GM18867 (cell line): ENCODE measurements at regions not wholly inside any gene's neighbourhood (a gene's known extent, or its start where the extent isn't known, plus 50 kb on each side); places are given as distances from the start of the nearest gene placed in this dataset.
"Not testable (repeated sequence)": the region's sequence is repeated elsewhere in the genome, so short reads cannot be mapped to it uniquely, and the experiment has no call there.

Source experiments
- ATAC-seq: cut with Tn5 transposase; IDR thresholded peaks from one replicate; pipeline ENCODE4 v1.9.1; 2021; ENCODE audit warnings: mild to moderate bottlenecking, moderate library complexity; ENCODE audit not compliant: unreplicated experiment

DNA sequence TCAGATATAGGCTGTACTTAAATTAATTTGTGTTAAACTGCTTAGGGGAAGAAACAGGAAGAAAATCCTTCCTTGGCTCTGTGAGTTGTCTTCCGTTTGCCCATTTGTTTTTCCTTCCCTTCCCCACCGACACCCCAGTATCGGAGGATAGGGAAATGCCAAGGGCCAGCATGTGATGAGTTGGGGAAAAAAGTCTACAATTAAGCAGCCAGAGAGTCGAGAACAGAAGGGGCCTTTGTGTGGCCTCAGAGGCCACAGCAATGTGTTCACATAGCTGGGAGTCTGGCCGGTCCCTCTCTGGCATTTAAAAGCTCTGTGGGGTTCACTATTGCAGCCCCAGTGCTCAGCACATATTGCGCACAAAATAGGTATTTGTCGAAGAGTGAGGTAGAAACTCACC is 489.3 kb downstream of the MATN1 start:
- no peak for ATAC-seq

DNA sequence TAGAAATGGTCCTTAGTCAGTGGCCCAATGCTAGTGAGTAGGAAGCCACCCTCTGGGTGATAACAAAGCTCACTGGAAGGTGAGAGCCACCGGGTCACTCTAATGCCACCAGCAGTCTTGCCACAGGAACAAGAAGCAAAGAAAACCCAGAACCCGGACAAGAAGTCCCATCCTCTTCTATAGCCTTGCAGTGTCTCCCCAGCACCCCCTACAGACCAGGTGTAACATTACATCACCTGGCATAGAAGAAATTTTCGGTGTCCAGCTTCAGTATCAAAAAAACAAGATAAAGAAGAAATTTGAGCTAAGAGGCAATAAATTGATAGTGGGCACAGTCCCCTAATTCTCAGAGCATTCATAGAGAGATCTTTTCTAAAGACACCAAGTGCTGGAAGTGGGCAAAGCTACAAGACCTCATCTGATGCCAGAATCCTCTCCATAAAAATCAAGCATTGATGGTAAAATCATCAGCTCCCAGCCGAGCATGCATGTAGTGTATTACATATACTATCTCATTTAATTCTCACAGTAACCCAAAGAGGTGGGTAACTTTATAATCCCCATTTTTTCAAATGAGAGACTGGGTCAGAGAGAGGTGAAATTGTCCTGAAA is 491.0 kb downstream of the MATN1 start:
- no peak for ATAC-seq

DNA sequence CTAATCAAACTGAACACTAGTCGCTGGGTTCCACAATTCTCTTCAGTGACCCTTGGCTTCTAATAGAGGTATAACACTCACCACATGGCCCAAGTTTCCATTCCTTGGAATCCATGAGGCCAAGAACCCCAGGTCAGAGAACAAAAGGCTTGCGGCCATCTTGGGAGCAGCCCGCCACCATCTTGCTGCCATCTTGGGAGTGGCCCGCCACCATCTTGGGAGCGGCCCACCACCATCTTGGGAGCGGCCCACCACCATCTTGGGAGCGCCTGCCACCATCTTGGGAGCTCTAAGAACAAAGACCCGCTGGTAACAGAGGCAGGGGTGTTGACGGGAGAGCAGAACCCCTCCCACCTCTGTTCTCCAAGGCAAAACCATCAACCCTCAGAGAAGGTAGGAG is 493.4 kb downstream of the MATN1 start:
- ATAC-seq: no peak

DNA sequence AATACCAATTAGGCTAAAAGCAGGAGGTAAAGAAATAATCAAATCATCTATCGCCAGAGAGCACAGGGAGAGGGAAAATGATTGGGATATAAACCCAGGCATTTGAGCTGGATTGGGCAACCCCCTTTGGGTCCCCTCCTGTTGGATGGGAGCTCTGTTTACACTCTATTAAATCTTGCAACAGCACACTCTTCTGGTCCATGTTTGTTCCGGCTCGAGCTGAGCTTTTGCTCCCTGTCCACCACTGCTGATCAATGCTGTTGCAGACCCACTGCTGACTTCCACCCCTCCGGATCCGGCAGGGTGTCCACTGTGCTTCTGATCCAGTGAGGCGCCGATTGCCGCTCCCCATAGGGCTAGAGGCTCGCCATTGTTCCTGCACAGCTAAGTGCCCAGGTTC is 493.8 kb downstream of the MATN1 start:
- no peak for ATAC-seq

DNA sequence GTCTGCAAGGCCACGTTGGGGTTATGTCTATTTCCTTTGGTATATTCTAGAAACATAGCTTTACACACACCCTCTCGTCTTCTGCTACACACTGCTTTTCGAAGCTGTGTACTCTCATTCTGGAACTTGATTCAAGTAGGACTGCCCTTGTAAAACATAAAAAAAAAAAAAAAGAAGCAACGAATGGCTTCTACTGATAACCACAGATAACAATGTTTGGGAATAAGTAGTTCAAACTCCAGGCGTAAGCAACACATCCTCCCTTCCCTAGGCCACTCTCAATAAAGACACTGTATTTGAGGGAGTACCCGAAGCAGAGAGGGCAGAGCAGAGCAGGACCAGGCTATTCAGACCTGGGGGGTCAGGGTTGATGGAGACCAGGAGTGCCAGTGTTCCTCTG is 496.7 kb downstream of the MATN1 start:
- ATAC-seq: no peak

DNA sequence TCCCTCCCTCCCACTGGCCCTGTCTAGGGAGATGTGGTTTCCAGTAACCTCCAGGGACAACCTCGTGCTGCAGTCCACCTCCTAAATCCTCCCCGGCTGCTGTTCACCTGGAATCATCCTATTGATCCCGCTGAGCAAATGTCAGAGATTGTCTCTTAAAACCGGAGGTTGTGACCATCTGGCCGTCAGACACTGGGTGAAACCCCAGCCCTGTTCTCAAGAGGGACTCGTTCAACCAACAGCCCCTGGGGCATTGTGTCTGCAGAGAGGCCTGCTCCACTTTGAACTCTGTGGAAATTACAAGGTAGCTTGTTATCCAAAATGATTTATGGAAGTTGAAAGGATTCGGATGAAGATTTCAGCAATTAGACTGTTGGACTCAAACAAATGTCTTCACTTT is 498.0 kb downstream of the MATN1 start:
- no peak for ATAC-seq

DNA sequence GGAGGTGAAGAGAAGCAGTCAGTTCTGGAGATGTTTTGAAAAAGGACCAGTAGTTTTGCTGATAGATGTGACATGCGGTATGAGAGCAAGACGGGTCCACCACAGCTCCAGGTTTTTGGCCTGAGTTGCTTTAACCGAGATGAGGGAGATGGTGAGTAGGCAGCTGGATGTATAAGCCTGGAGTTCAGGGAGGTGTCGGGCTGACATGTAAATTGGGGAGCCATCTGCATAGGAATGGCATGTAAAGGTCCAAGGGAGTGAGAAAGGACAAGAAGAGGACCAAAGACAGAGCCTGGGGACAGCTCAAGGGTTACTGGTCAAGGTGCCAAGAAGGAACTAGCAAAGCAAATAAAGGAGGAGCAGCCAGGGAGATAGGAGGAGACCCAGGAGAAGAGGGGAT is 503.7 kb downstream of the MATN1 start:
- ATAC-seq: no peak

DNA sequence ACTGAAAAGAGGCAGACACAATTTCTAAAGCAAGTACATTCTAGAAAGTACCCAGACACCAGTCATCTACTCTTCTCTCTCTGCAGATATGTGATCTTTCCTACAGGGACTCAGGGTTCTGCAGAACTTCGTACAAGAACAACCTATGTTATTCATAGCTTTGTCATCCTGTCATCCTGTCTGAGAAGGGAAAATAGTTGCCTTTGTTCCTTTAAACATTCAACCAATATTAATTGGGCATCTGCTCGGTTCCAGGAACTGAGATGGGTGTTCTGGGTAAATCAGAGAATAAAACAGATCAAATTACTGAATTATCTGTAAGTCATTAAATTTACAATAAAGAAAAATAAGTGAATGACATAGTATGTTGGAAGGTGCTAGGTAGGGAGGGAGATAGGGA is 504.9 kb downstream of the MATN1 start:
- no peak for ATAC-seq

DNA sequence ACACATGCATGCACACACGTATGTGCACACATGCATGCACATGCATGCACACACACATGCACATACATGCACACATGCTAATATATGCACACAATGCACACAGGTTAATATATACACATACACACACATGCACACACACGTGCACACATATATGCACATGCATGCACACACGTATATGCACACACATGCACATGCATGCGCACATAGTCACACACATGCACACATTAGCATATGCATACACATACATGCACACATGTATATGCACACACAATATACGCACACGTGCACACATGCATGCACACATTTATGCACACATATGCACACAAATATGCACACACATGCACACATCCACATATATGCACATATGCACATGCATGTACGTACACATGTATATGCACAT is 506.8 kb downstream of the MATN1 start:
- no peak for ATAC-seq

DNA sequence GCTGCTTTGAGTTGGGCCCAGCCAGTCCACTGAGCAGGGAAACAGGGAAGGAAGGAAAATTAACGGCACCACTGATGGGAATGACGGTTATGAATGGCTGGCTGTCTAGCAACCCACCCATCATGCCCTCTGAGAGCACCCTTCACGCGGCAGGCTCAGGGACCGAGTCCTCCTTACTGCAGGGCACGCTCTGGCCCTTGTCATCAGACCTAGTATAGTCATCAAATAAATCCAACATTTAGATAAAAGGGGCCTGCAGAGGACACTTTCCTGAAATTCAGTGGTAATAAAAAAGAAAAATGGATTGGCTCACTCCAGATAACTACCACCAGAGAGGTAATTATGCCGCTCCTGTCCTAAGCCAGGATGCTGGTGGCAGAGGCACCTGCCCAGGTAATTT is 509.4 kb downstream of the MATN1 start:
- ATAC-seq: no peak

DNA sequence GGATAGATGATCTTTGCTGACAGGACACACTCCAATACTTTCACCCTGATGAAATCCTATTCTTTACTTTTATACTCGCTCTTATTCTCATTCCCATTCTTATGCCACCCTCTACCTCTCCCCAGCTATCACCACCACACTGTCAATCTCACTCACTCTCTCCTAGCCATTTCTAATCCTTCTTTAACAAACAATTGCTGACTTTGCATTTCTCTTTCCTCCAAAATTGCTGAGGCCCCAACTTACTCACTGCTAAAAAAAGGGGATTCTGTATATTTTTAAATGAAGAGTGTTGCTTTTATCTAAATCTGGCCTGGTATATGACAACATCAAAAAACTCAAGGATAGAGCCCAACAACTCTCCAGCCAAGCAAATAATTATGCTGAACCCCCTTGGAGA is 515.4 kb downstream of the MATN1 start:
- ATAC-seq: not testable (repeated sequence)

DNA sequence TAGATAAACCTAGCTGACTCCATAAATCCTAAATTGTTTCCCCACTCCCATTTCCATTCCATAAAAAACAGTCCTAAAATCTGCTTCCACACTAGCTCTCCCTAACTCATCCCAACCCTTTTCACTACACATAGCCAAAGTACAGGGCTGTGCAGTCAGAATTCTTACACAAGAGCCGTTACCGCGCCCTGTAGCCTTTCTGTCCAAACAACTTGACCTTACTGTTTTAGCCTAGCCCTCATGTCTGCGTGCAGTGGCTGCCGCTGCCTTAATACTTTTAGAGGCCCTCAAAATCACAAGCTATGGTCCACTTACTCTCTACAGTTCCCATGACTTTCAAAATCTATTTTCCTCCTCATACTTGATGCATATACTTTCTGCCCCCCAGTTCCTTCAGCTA is 516.8 kb downstream of the MATN1 start:
- ATAC-seq: not testable (repeated sequence)

DNA sequence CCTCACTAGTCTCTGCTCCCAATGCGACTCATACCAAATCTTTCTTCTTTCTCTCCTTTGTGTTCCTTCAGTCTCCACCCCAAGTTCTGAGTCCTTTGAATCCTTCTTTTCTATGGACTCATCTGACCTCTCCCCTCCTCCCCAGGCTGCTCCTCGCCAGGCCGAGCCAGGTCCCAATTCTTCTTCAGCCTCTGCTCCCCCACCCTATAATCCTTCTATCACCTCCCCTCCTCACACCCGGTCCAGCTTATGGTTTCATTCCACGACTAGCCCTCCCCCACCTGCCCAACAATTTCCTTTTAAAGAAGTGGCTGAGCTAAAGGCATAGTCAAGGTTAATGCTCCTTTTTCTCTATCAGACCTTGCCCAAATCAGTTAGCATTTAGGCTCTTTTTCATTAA is 518.5 kb downstream of the MATN1 start:
- ATAC-seq: not testable (repeated sequence)

DNA sequence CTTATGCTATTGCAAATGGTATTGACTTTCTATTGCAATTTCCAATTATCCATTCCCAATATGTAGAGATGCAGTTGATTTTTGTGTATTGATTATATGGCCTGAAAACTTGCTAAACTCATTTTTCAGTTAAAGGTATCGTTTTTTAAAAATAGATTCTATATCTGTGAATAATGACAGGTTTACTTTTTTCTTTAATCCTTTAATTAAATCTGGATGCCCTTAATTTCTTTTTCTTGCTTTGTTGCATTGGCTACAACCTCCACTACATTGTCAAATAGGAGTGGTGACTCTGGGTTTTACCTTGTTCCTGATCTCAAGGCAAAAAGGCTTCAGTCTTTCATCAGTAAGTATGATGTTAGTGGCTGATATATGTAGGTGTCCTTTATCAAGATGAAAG is 522.4 kb downstream of the MATN1 start:
- ATAC-seq: no peak

DNA sequence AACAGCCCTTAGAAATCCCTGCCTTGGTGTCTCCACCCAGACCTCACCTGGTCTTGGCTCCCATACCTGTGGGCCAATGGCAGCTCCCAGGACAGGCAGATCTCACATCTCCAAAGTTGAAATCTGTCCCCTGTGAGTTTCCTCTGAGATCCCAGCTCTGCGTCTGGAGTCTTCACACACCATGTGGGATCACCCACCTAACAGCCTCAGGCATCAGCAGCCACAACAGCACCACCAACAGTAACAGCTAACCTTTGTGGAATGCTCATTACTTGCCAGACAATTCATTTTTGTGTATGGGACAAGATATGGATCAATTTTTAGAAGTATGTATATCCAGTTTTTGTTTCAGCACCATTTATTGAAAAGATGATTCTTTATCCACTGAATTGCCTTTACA is 523.2 kb downstream of the MATN1 start:
- no peak for ATAC-seq

DNA sequence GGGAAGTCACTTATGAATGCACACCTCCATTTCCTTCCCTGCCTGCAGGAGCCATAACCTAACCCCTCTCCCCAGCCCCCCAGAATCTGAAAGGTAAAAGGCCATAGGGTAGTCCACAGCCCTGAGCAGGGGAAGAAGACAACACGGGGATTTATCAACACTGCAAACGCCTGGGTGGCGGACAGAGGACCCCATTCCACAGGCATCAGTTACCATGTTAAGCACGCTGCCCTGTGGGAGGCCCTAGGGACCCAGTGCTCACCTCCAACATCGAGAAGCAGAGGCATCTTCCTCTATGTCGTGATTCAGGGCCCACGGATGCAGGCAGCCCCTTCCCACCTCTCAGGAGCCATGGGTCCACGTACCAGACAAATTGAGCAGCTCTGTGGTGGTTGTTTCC is 523.8 kb downstream of the MATN1 start:
- no peak for ATAC-seq

DNA sequence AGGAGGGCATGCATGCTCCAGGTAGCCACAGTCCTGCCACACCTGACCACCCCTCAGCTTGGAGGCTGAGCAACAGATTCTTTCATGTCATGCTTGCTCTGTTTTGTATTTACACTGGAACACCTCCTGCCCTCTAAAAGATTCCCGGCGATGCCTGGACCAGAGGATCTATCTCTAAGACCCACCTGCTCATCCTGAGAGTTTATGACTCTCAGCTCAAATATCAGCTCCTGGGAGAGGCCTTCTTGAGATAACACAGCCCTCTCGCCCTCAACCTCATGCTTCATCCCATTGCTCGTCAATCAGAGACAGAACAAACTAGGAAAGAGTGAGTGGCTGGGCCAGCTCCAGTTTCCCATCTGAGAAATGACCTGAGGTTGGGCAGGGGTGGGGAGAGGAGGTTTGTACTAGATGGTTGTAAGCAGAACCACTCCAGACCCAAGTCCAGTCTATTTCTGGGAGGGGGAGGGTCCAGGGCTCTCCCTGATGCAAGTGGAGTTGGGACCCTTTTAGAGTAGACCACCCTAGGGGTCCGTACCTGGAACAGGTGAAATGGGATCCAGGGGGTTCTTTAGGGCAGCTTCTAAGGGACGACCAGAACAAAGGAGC is 524.5 kb downstream of the MATN1 start:
- ATAC-seq: no peak

DNA sequence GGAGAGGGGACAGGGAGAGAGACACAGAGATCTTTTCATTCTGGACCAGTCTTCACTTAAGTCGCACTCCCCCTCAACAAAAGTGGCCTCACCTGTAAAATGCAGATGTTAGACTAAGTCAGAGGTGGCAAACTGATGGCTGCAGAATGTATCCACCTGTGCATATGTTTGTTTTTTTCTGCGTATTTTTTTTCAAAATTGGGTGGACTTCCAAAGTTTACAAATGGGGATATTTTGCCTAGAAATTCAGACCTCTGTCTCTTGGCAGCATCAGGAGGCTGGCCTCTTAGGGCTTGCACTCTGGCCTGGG is 525.0 kb downstream of the MATN1 start:
- ATAC-seq: no peak

DNA sequence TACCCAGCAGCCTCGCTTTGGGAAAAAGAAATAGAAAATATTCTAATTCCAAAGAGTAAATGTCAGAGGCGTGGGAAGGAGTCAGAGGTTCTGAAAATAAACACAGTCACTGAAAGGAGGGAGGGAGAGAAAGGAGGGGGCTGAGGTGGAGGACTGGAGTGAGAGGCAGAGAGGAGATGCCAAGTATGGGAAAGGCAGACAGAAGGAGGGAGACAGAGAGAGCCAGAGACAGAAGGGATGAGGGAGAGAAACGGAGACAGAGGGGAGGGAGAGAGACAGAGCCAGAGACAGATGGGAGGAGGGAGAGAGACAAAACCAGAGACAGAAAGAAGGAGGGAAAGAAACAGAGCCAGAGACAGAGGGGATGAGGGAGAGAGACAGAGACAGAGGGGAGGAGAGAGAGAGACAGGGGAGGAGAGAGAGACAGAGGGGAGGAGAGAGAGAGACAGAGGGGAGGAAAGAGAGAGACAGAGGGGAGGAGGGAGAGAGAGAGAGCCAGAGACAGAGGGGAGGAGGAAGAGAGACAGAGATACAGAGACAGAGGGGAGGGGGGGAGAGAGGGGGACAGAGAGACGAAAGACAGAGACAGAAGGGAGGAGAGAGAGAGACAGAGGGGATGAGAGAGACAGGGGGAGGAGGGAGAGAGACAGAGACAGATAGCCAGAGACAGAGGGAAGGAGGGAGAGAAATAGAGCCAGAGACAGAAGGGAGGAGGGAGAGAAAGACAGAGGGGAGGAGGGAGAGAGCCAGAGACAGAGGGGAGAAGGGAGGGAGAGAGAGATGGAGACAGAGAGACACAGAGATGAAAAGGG is 525.5 kb downstream of the MATN1 start:
- no peak for ATAC-seq

DNA sequence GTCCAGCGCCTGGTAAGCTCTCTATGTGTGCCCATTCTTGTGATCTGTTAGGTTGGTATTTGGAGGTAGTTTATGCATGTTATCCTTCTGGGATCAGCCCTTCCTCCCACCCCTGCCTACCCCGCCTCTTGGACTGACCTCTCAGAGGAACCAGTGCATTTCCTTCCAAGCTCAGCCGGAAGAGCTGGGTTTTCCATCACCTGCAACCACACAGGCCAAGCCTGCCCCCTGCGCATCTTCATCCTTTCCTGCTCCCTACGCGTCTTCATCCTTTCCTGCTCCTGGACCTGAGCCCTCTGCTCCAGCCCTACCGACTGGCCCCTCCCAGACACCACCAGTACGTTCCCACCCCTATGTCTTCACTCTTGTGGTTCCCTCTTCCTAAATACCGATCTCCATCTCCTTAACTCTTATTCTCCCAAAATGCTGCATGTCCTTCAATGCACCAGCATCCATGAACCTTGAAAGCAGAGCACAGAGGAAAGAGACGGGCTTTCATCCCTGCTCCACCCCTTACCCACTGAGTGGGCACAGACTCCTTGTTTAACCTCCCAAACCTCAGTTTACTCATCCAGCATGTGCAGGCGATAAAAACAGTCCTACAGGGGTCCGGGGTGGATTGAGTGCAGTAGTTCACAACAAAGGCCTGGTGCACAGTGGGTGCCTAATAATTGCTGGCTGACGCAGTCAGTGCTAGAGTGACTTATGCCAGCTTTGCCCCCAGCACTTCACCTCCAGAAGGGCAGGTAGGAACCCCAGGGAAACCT is 526.3 kb downstream of the MATN1 start:
- ATAC-seq: no peak

DNA sequence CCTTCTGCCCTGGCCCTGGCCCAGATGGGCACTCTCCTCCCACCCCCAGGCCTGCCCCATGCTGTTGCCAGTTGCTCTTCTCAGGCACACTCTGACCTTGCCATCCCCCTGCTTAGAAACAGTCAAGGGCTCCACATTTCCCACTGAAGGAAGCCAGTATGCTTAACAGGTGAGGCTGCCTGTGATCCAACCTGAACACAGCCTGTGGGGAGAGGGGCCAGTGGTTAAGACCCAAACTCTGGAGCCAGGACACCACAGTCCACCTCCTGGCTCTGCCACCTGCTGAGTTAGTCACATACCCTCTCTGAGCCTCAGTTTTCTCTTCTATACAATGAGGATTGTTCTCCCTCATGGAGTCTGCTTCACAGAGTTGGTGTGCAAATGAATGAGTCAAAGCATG is 526.9 kb downstream of the MATN1 start:
- ATAC-seq: no peak
